GM12873 (cell line): ENCODE measurements at regions not wholly inside any gene's neighbourhood (a gene's known extent, or its start where the extent isn't known, plus 50 kb on each side); places are given as distances from the start of the nearest gene placed in this dataset.

ENCODE experiments used
- CTCF ChIP-seq: IDR thresholded peaks from 2 replicates; pipeline ENCODE4 v1.5.1; 2012; ENCODE audit warnings: low read depth, mild to moderate bottlenecking, moderate library complexity, low read length, control low read depth; ENCODE audit not compliant: insufficient read depth; ENCODE audit errors: missing control alignments

GRCh38 chr10:69736886-69737641 is 64.6 kb upstream of the COL13A1 start:
- no peak for TF ChIP-seq CTCF

- no peak for TF ChIP-seq CTCF
These were observed 63.6 kb upstream of the COL13A1 start for GRCh38 chr10:69738071-69738470.

- no peak for TF ChIP-seq CTCF
These were observed 62.8 kb upstream of the COL13A1 start for GRCh38 chr10:69738858-69739435.

- TF ChIP-seq CTCF = no peak
These were observed 62.1 kb upstream of the COL13A1 start for GRCh38 chr10:69739634-69740033.

GRCh38 chr10:69740126-69740525 is 61.6 kb upstream of the COL13A1 start:
- no peak for TF ChIP-seq CTCF

GRCh38 chr10:69741252-69741651 is 60.5 kb upstream of the COL13A1 start:
- no peak for TF ChIP-seq CTCF

- no peak for TF ChIP-seq CTCF
These were observed 59.9 kb upstream of the COL13A1 start for GRCh38 chr10:69741671-69742355.
